H1 (cell line): ENCODE measurements at regions not wholly inside any gene's neighbourhood (a gene's known extent, or its start where the extent isn't known, plus 50 kb on each side); places are given as distances from the start of the nearest gene placed in this dataset.

Experiments used
- CTCF ChIA-PET: fragments of 300-600 bp; sonication (Branson Sonifier 250); formaldehyde crosslinking; loops from one replicate; lab custom pipeline; 2021; ENCODE audit not compliant: partially characterized antibody; lab: Charles Lee
- POLR2A ChIA-PET: fragments of 300-600 bp; sonication (Branson Sonifier 250); formaldehyde crosslinking; loops from one replicate; lab custom pipeline; 2021; ENCODE audit warnings: inconsistent platforms; ENCODE audit not compliant: partially characterized antibody; lab: Charles Lee
- DNase-seq, 2 experiments: peaks; one replicate each; pipeline versions ENCODE4 v3.0.0 to v3.0.0-alpha.2; 2010 to 2022; ENCODE audit warnings: low spot score in 2 of 2, low read depth in 1 of 2, mixed read lengths in 1 of 2
- FAIRE-seq: peaks from 2 replicates; lab custom pipeline; 2011; peaks lifted over from hg19 to GRCh38; lab: Jason Lieb, UNC
- H2AFZ ChIP-seq: 2 replicates; pipeline ENCODE4 v1.8.1; 2012; ENCODE audit warnings: low read length, inconsistent platforms
- H2AK5ac ChIP-seq: 2 replicates; pipeline ENCODE4 v1.6.1; 2013; ENCODE audit warnings: low read depth, low read length
- H2BK120ac ChIP-seq: replicated peaks from 2 replicates; pipeline ENCODE3; 2013; ENCODE audit warnings: low read depth, low read length, inconsistent platforms
- H2BK12ac ChIP-seq: 2 replicates; pipeline ENCODE4 v1.6.1; 2013; ENCODE audit warnings: low read depth, low read length
- H2BK15ac ChIP-seq: 2 replicates; pipeline ENCODE4 v1.6.1; 2013; ENCODE audit warnings: low read length
- H2BK20ac ChIP-seq: 2 replicates; pipeline ENCODE4 v1.6.1; 2013; ENCODE audit warnings: low read length
- H2BK5ac ChIP-seq: 2 replicates; pipeline ENCODE4 v1.6.1; 2013; ENCODE audit warnings: low read depth, low read length
- H3K14ac ChIP-seq: 2 replicates; pipeline ENCODE4 v1.6.1; 2013; ENCODE audit warnings: inconsistent platforms; ENCODE audit not compliant: insufficient read length
- H3K18ac ChIP-seq: 2 replicates; pipeline ENCODE4 v1.6.1; 2013; ENCODE audit warnings: low read length; ENCODE audit errors: extremely low read depth
- H3K23ac ChIP-seq: 2 replicates; pipeline ENCODE4 v1.6.1; 2013; ENCODE audit warnings: inconsistent platforms; ENCODE audit not compliant: insufficient read length
- H3K23me2 ChIP-seq: 2 replicates; pipeline ENCODE4 v1.6.1; 2013; ENCODE audit warnings: low read depth, low read length
- H3K27ac ChIP-seq: 2 replicates; pipeline ENCODE4 v1.6.1; 2011; ENCODE audit warnings: low read depth, low read length, inconsistent platforms
- H3K27me3 ChIP-seq, 4 experiments: replicated peaks in 1 of 4; 1 replicate in 1 of 4; 2 replicates in 3 of 4; pipeline versions ENCODE4 v1.6.1 to v1.8.1; 2011 to 2013; ENCODE audit warnings: low read length in 3 of 4, mild to moderate bottlenecking in 3 of 4, inconsistent platforms in 2 of 4, mixed read lengths in 2 of 4, moderate library complexity in 1 of 4; ENCODE audit not compliant: control insufficient read depth in 3 of 4, insufficient read depth in 3 of 4; ENCODE audit errors: extremely low read depth in 1 of 4
- H3K36me3 ChIP-seq, 4 experiments: 2 replicates each; pipeline versions ENCODE4 v1.6.1 to v1.8.1; 2011 to 2013; ENCODE audit warnings: mild to moderate bottlenecking in 4 of 4, low read length in 3 of 4, moderate library complexity in 2 of 4, control low read depth in 1 of 4, inconsistent platforms in 1 of 4; ENCODE audit not compliant: insufficient read depth in 4 of 4, control insufficient read depth in 2 of 4
- H3K4ac ChIP-seq: replicated peaks from 2 replicates; pipeline ENCODE3; 2013; ENCODE audit warnings: low read length, low read depth, mixed read lengths, inconsistent platforms; ENCODE audit not compliant: insufficient read length
- H3K4me1 ChIP-seq, 4 experiments: replicated peaks in 1 of 4; 1 replicate in 1 of 4; 2 replicates in 3 of 4; pipeline versions ENCODE4 v1.6.1 to v1.8.1; 2011 to 2013; ENCODE audit warnings: low read length in 3 of 4, inconsistent platforms in 2 of 4, mixed read lengths in 1 of 4; ENCODE audit not compliant: insufficient read depth in 4 of 4, control insufficient read depth in 3 of 4
- H3K4me2 ChIP-seq, 2 experiments: 2 replicates each; pipeline versions ENCODE4 v1.6.1 to v1.8.1; 2011 to 2013; ENCODE audit warnings: low read depth in 2 of 2, low read length in 2 of 2, control low read depth in 1 of 2, inconsistent platforms in 1 of 2, mild to moderate bottlenecking in 1 of 2; ENCODE audit not compliant: insufficient read depth in 1 of 2
- H3K4me3 ChIP-seq, 4 experiments: fragments of 200-600, 300-600 bp in 1 of 4; sonication (generic), shearing (Covaris generic), sonication (Bioruptor Twin) in 1 of 4; 2 replicates each; pipeline versions ENCODE4 v1.5.1 to v1.8.1; 2011 to 2016; ENCODE audit warnings: low read length in 4 of 4, low read depth in 3 of 4, control low read depth in 2 of 4, inconsistent platforms in 2 of 4, mild to moderate bottlenecking in 2 of 4, mixed read lengths in 1 of 4, moderate library complexity in 1 of 4; ENCODE audit not compliant: insufficient read depth in 2 of 4; ENCODE audit errors: extremely low read depth in 1 of 4
- H3K56ac ChIP-seq: replicated peaks from 2 replicates; pipeline ENCODE3; 2013; ENCODE audit warnings: low read depth, mild to moderate bottlenecking, mixed read lengths, low read length, inconsistent platforms; ENCODE audit not compliant: insufficient read length
- H3K79me1 ChIP-seq: 2 replicates; pipeline ENCODE4 v1.6.1; 2013; ENCODE audit warnings: low read depth, low read length, control low read depth
- H3K79me2 ChIP-seq, 2 experiments: 2 replicates each; pipeline versions ENCODE4 v1.6.1 to v1.8.1; 2012 to 2013; ENCODE audit warnings: low read length in 2 of 2, mild to moderate bottlenecking in 2 of 2, inconsistent platforms in 1 of 2; ENCODE audit not compliant: insufficient read depth in 2 of 2, control insufficient read depth in 1 of 2
- H3K9ac ChIP-seq, 4 experiments: replicated peaks in 1 of 4; 1 replicate in 1 of 4; 2 replicates in 3 of 4; pipeline versions ENCODE4 v1.6.1 to v1.8.1; 2011 to 2013; ENCODE audit warnings: low read depth in 3 of 4, low read length in 3 of 4, control low read depth in 2 of 4, mild to moderate bottlenecking in 2 of 4, moderate library complexity in 2 of 4, inconsistent platforms in 1 of 4; ENCODE audit errors: extremely low read depth in 1 of 4
- H3K9me3 ChIP-seq, 2 experiments: 2 replicates each; pipeline versions ENCODE4 v1.6.1 to v1.8.1; 2012 to 2013; ENCODE audit warnings: mild to moderate bottlenecking in 2 of 2, moderate library complexity in 2 of 2, control low read depth in 1 of 2, inconsistent platforms in 1 of 2, low read depth in 1 of 2, low read length in 1 of 2, mixed read lengths in 1 of 2; ENCODE audit not compliant: insufficient read depth in 2 of 2
- H4K20me1 ChIP-seq, 2 experiments: replicated peaks in 1 of 2; 2 replicates each; pipeline versions ENCODE3 to v1.8.1; 2011 to 2013; ENCODE audit warnings: inconsistent platforms in 2 of 2, low read length in 2 of 2, mild to moderate bottlenecking in 1 of 2; ENCODE audit not compliant: insufficient read depth in 2 of 2, control insufficient read depth in 1 of 2
- H4K5ac ChIP-seq: 2 replicates; pipeline ENCODE4 v1.6.1; 2013; ENCODE audit warnings: low read length, low read depth, mixed read lengths, inconsistent platforms; ENCODE audit not compliant: insufficient read length
- H4K8ac ChIP-seq: 2 replicates; pipeline ENCODE4 v1.8.0; 2013; ENCODE audit warnings: mild to moderate bottlenecking, moderate library complexity, low read length, inconsistent platforms; ENCODE audit not compliant: insufficient read depth; ENCODE audit errors: extremely low read depth
- H4K91ac ChIP-seq: replicated peaks from 2 replicates; pipeline ENCODE3; 2013; ENCODE audit warnings: low read length, mixed read lengths, inconsistent platforms; ENCODE audit not compliant: insufficient read length
- HDAC6 ChIP-seq: IDR thresholded peaks from one replicate; pipeline ENCODE4 v1.7.1; 2012; ENCODE audit warnings: low read depth, mild to moderate bottlenecking, inconsistent platforms, low read length, moderate library complexity
- JUND ChIP-seq: IDR thresholded peaks from 2 replicates; pipeline ENCODE4 v1.6.1; 2011; ENCODE audit warnings: mild to moderate bottlenecking, improper control_type of control experiment, low read length
- RNF2 ChIP-seq: fragments of 200-900, 300-1000 bp; sonication (generic); IDR thresholded peaks from 2 replicates; pipeline ENCODE4 v1.7.1; 2016; ENCODE audit warnings: borderline replicate concordance, low read depth, mild to moderate bottlenecking, antibody characterized with exemption, low read length; ENCODE audit not compliant: poor library complexity, severe bottlenecking; ENCODE audit errors: missing control alignments
- WGBS, 2 experiments: shearing (Covaris generic) in 1 of 2; methylation state at CpG; one replicate each; pipeline versions ENCODE4 v1.1.6 to v1.1.7; 2013 to 2015; ENCODE audit warnings: low lambda C conversion rate in 2 of 2, mixed read lengths in 2 of 2, inconsistent platforms in 1 of 2, low coverage in 1 of 2, missing lambda C conversion rate in 1 of 2; ENCODE audit not compliant: insufficient replicate concordance in 2 of 2, insufficient coverage in 1 of 2, insufficient read length in 1 of 2; ENCODE audit errors: extremely low coverage in 1 of 2, missing lambda C conversion rate in 1 of 2; 5-methylcytosine and 5-hydroxymethylcytosine counted together

DNA sequence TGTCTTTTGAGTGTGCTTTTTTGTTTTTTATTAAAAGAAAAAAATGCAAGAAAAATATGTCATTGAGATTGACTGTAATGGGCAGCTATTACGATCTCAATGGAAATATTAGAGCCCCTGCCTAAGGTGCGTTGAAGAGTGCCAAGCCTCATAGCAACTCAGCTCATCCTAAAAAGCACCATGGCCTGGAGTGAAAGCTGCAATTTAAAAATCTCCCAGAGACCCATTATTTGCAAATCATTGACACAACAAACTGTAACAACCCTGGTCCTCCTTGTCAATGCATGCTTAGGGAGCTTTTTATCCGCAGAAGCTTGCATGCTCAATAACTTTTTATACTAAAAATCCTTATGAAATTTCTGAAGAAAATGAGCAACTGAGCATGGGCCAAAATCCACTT lies 954.5 kb downstream of the ADGRL2 start:
- Histone ChIP-seq H3K9me3 (no peaks in the 10 kb centered on the region), H4K20me1 (no peaks in the 10 kb centered on the region), H2BK15ac (no peak overlapping the region), H2AK5ac (no peak overlapping the region), H3K56ac (no peak overlapping the region), H3K79me1 (no peaks in the 10 kb centered on the region), H3K36me3 (no peaks in the 10 kb centered on the region), H2BK5ac (no peak overlapping the region), H3K23ac (no peak overlapping the region), H3K79me2 (no peaks in the 10 kb centered on the region), H2BK20ac (no peak overlapping the region), H3K9ac (no peak overlapping the region), H3K14ac (no peak overlapping the region), H3K23me2 (no peaks in the 10 kb centered on the region), H3K4me3 (no peak overlapping the region), H2AFZ (no peak overlapping the region), H4K5ac (no peak overlapping the region), H3K4me1 (peaks cover 0 to 1% (median under 1%) of the 10 kb centered on the region in 4 experiments; a peak in 3 of 7 replicates), H3K4me2 (no peak overlapping the region), H4K8ac (no peak overlapping the region), H2BK120ac (no peak overlapping the region), H2BK12ac (no peak overlapping the region), H3K4ac (no peak overlapping the region), H3K27me3 (no peaks in the 10 kb centered on the region), H3K27ac (no peak overlapping the region), H4K91ac (no peak overlapping the region), H3K18ac (no peak overlapping the region)
- FAIRE-seq (no peak), DNase-seq (no peak)
- TF ChIP-seq JUND (no peak), RNF2 (no peak), HDAC6 (no peak)
- ChIA-PET CTCF (interaction anchor here (1.5 to 2.5 kb wide), 2 partner anchors 10 to 20 kb away, joined by 5 to 6 read pairs; no protein-coding TSS in a partner anchor), POLR2A (no interaction called here)
- 91% methylated on average over 3 of the region's 3 CpGs; no CpG with 5 or more reads in 1 of the 2 experiments for WGBS, 2 experiments
